Keratinocyte (primary cell): ENCODE measurements at regions not wholly inside any gene's neighbourhood (a gene's known extent, or its start where the extent isn't known, plus 50 kb on each side); places are given as distances from the start of the nearest gene placed in this dataset.

Experiments used
- DNase-seq: peaks from one replicate; pipeline ENCODE4 v3.0.0-alpha.2; 2011; ENCODE audit warnings: low read depth, missing footprints, low spot score
- FAIRE-seq: peaks from 2 replicates; lab custom pipeline; 2011; peaks lifted over from hg19 to GRCh38; lab: Jason Lieb, UNC
- H2AFZ ChIP-seq: 2 replicates; pipeline ENCODE4 v1.6.0; 2012; ENCODE audit warnings: low read length, control low read depth, inconsistent platforms; ENCODE audit not compliant: control insufficient read depth
- H3K27ac ChIP-seq: 2 replicates; pipeline ENCODE4 v1.5.1; 2011; ENCODE audit warnings: low read length; ENCODE audit not compliant: control insufficient read depth, insufficient read depth
- H3K27me3 ChIP-seq: 3 replicates; pipeline ENCODE4 v1.6.0; 2011; ENCODE audit warnings: low read length; ENCODE audit not compliant: control insufficient read depth, insufficient read depth; ENCODE audit errors: extremely low read depth
- H3K36me3 ChIP-seq, 2 experiments: 2 replicates in 1 of 2; 3 replicates in 1 of 2; pipeline ENCODE4 v1.5.1; 2011; ENCODE audit warnings: low read length in 2 of 2, mild to moderate bottlenecking in 1 of 2; ENCODE audit not compliant: control insufficient read depth in 2 of 2, insufficient read depth in 2 of 2; ENCODE audit errors: extremely low read depth in 1 of 2
- H3K4me1 ChIP-seq: 3 replicates; pipeline ENCODE4 v1.5.1; 2011; ENCODE audit warnings: low read length; ENCODE audit not compliant: control insufficient read depth, insufficient read depth; ENCODE audit errors: extremely low read depth
- H3K4me2 ChIP-seq: 3 replicates; pipeline ENCODE4 v1.6.0; 2011; ENCODE audit warnings: low read depth, low read length; ENCODE audit not compliant: control insufficient read depth, insufficient read depth; ENCODE audit errors: extremely low read depth
- H3K4me3 ChIP-seq, 3 experiments: fragments of 200-600 bp in 1 of 3; sonication (generic) in 1 of 3; 2 replicates in 2 of 3; 3 replicates in 1 of 3; pipeline ENCODE4 v1.5.1; 2011 to 2016; ENCODE audit warnings: low read length in 3 of 3, mild to moderate bottlenecking in 3 of 3, control low read depth in 2 of 3, inconsistent platforms in 1 of 3, low read depth in 1 of 3, mixed read lengths in 1 of 3, mixed run types in 1 of 3, moderate library complexity in 1 of 3; ENCODE audit not compliant: control insufficient read depth in 2 of 3, insufficient read depth in 2 of 3; ENCODE audit errors: extremely low read depth in 1 of 3
- H3K79me2 ChIP-seq: 2 replicates; pipeline ENCODE4 v1.6.0; 2012; ENCODE audit warnings: low read length; ENCODE audit not compliant: control insufficient read depth, insufficient read depth
- H3K9ac ChIP-seq: 3 replicates; pipeline ENCODE4 v1.6.0; 2011; ENCODE audit warnings: low read length; ENCODE audit not compliant: control insufficient read depth, insufficient read depth; ENCODE audit errors: extremely low read depth
- H3K9me1 ChIP-seq: 3 replicates; pipeline ENCODE4 v1.6.0; 2011; ENCODE audit warnings: low read length; ENCODE audit not compliant: control insufficient read depth, insufficient read depth; ENCODE audit errors: extremely low read depth
- H3K9me3 ChIP-seq: 2 replicates; pipeline ENCODE4 v1.5.1; 2012; ENCODE audit warnings: low read depth, low read length; ENCODE audit not compliant: control insufficient read depth
- H4K20me1 ChIP-seq: 3 replicates; pipeline ENCODE4 v1.6.0; 2011; ENCODE audit warnings: low read length; ENCODE audit not compliant: control insufficient read depth, insufficient read depth; ENCODE audit errors: extremely low read depth
- CTCF ChIP-seq, 3 experiments: IDR thresholded peaks in 1 of 3; conservative IDR thresholded peaks in 1 of 3; optimal IDR thresholded peaks in 1 of 3; 2 replicates in 2 of 3; 3 replicates in 1 of 3; pipeline versions ENCODE3 to v1.5.1; 2011; ENCODE audit warnings: low read length in 3 of 3, mild to moderate bottlenecking in 3 of 3, moderate library complexity in 2 of 3, control low read depth in 1 of 3, inconsistent platforms in 1 of 3; ENCODE audit not compliant: insufficient read depth in 2 of 3; ENCODE audit errors: extremely low read depth in 1 of 3
- EZH2 ChIP-seq: IDR thresholded peaks from one replicate; pipeline ENCODE4 v1.6.1; 2012; ENCODE audit warnings: inconsistent platforms, mild to moderate bottlenecking, low read length, moderate library complexity
- dilution Hi-C: fragments of 300-500 bp; cut with MboI; formaldehyde crosslinking; loops from one replicate; pipeline ENCODE4 v1.7.0; 2020; ENCODE audit warnings: low sequenced_read_pairs; ENCODE audit not compliant: extremely low pct_ligation_motif_present

- H3K4me3 ChIP-seq, result no peak overlapping the region
- no peaks in the 10 kb centered on the region for H3K9me3 ChIP-seq
- no peak overlapping the region for H3K27ac ChIP-seq
- no peaks in the 10 kb centered on the region for H3K79me2 ChIP-seq
- FAIRE-seq (no peak), DNase-seq (no peak)
- TF ChIP-seq EZH2, result no peak
- TF ChIP-seq CTCF (optimal IDR thresholded peaks at IDR 0.05 in 1 of 3, IDR thresholded peaks at IDR 0.05 in 1 of 3, conservative IDR thresholded peaks at IDR 0.05 in 1 of 3; ENCODE audit: extremely low read depth in 1 of 3, insufficient read depth in 2 of 3, low read length in 3 of 3), result no peak
- no peak overlapping the region for H3K9ac ChIP-seq
- no peaks in the 10 kb centered on the region for H3K36me3 ChIP-seq
- no peaks in the 10 kb centered on the region for H3K9me1 ChIP-seq
- H3K4me2 ChIP-seq, result no peak overlapping the region
- H2AFZ ChIP-seq, result no peak overlapping the region
- no peaks in the 10 kb centered on the region for H4K20me1 ChIP-seq
- dilution Hi-C loops, result no loop called here
- peaks cover 20% of the 10 kb centered on the region for H3K27me3 ChIP-seq
- H3K4me1 ChIP-seq, result peaks cover 13% of the 10 kb centered on the region
These were observed 162.7 kb upstream of the RPL38 start for GRCh38 chr17:74040729-74041128.

- Histone ChIP-seq H3K4me1 (peaks cover 13% of the 10 kb centered on the region), H3K9me3 (no peaks in the 10 kb centered on the region), H3K79me2 (no peaks in the 10 kb centered on the region), H3K9me1 (no peaks in the 10 kb centered on the region), H4K20me1 (no peaks in the 10 kb centered on the region), H3K4me3 (no peak overlapping the region), H3K4me2 (no peak overlapping the region), H3K27me3 (peaks cover 16% of the 10 kb centered on the region), H2AFZ (no peak overlapping the region), H3K9ac (no peak overlapping the region), H3K27ac (no peak overlapping the region), H3K36me3 (no peaks in the 10 kb centered on the region)
- FAIRE-seq (no peak), DNase-seq (no peak)
- TF ChIP-seq EZH2 (no peak), CTCF (optimal IDR thresholded peaks at IDR 0.05 in 1 of 3, IDR thresholded peaks at IDR 0.05 in 1 of 3, conservative IDR thresholded peaks at IDR 0.05 in 1 of 3; ENCODE audit: extremely low read depth in 1 of 3, insufficient read depth in 2 of 3, low read length in 3 of 3) (no peak)
- dilution Hi-C loops, result no loop called here
These were observed 161.4 kb upstream of the RPL38 start for GRCh38 chr17:74041869-74042640.
